Choroid plexus epithelial cell (primary cell): ENCODE measurements at regions not wholly inside any gene's neighbourhood (a gene's known extent, or its start where the extent isn't known, plus 50 kb on each side); places are given as distances from the start of the nearest gene placed in this dataset.
"Not testable (repeated sequence)": the region's sequence is repeated elsewhere in the genome, so short reads cannot be mapped to it uniquely, and the experiment has no call there.

ENCODE experiments used
- DNase-seq: peaks from one replicate; pipeline ENCODE4 v3.0.0-alpha.2; 2010; ENCODE audit warnings: low read depth
- H3K4me3 ChIP-seq: 2 replicates; pipeline ENCODE4 v1.5.1; 2011; ENCODE audit warnings: low read depth, mild to moderate bottlenecking, control low read depth, low read length, moderate library complexity
- TF ChIP-seq, protein P1 (sequence below): conservative IDR thresholded peaks from 2 replicates; pipeline ENCODE4 v1.5.1; 2011; ENCODE audit warnings: low read depth, mild to moderate bottlenecking, control low read depth, inconsistent platforms, low read length, moderate library complexity

DNA sequence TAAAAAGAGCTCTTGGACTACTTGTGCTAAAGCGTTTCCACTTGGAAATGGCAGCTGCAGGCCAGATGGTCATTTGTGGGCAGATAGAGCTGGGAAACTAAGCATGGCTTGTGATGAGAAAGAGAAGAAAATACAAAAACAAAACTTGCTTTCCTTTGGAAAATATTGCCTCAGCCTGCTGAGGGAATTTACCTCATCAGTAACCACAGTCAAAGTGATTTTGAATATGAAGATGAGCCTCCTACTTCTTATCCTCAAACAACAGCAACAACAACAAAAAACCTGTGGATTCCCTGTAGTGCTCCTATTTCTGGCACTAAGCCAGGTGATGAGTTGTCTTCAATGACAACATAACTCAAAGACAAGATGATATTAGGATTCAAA lies 62.7 kb upstream of the FIBIN start:
- H3K4me3 ChIP-seq, result no peak overlapping the region
- TF ChIP-seq, protein P1, sequence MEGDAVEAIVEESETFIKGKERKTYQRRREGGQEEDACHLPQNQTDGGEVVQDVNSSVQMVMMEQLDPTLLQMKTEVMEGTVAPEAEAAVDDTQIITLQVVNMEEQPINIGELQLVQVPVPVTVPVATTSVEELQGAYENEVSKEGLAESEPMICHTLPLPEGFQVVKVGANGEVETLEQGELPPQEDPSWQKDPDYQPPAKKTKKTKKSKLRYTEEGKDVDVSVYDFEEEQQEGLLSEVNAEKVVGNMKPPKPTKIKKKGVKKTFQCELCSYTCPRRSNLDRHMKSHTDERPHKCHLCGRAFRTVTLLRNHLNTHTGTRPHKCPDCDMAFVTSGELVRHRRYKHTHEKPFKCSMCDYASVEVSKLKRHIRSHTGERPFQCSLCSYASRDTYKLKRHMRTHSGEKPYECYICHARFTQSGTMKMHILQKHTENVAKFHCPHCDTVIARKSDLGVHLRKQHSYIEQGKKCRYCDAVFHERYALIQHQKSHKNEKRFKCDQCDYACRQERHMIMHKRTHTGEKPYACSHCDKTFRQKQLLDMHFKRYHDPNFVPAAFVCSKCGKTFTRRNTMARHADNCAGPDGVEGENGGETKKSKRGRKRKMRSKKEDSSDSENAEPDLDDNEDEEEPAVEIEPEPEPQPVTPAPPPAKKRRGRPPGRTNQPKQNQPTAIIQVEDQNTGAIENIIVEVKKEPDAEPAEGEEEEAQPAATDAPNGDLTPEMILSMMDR, result no peak
- DNase-seq, result peak; percentile 78

DNA sequence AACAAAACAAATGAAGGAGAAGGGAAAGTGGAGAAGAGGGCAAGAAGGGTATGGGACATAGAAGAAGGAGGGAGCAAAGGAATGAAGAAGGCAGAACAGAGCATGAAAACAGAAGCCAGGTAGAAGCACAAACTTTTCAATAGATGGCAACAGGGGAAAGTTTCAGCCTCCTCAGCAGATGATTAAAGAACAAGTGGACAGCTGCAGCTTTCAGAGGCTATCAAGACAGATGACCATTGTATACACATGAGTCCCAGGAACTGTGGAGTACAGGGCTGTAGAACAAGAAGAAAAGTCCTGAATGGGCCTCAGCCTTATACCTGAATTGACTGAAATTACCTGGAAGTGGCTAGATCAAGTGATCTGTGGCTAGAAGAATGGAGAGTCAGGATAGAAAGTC lies 62.0 kb upstream of the FIBIN start:
- no peak for DNase-seq
- H3K4me3 ChIP-seq, result no peak overlapping the region
- TF ChIP-seq, protein P1, result no peak

DNA sequence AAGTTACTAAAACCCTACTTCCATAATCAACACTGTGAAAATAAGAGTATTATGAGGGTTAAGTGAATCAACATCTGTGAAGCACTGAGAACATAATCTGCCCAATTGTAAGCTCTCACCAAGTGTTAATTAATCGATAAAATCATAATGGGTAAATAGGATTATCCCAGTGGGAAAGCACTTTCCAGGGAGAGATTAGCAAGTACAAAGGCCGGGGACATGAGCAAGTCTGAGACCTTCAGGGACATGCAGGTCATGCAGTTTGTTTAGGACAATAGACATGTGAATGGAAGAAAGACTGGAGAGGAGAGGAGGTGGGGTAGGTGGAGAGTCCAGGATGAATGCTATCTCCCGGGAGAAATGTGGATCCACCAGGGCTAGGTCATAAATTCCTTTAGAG lies 57.8 kb upstream of the FIBIN start:
- TF ChIP-seq, protein P1, result no peak
- no peak for DNase-seq
- no peak overlapping the region for H3K4me3 ChIP-seq

DNA sequence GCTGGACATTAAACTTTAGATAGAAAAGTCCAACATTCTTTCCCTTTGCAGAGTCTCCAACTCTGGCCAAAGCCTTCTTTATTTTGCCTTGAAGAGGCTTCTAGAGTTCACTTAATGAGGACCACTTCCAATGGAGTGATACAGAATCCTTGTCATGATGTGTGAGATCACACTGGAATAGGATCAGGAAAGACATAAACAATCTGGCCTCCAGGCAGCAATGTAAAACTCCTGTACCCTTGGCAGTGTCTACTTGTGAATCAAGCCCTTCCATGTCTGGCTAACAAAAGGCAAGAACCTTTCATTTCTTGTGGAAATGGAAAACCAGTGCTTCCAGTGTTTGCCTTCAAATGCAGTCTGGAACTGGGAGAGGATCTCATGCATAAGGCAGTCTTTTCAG lies 56.5 kb upstream of the FIBIN start:
- H3K4me3 ChIP-seq, result no peak overlapping the region
- DNase-seq, result no peak
- TF ChIP-seq, protein P1, result no peak

DNA sequence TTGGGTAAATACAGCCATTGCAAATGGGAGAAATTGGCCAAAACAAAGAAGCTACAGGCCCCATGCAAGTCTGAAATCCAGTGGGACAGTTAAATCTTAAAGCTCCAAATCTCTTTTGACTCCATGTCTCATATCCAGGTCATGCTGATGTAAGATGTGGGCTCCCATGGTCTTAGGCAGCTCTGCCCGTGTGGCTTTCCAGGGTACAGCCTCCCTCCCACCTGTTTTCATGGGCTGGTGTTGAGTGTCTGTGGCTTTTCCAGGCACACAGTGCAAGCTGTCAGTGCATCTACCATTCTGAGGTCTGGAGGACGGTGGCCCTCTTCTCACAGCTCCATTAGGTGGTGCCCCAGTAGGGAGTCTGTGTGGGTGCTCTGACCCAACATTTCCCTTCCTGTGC lies 53.4 kb upstream of the FIBIN start:
- not testable (repeated sequence) for DNase-seq, H3K4me3 ChIP-seq

DNA sequence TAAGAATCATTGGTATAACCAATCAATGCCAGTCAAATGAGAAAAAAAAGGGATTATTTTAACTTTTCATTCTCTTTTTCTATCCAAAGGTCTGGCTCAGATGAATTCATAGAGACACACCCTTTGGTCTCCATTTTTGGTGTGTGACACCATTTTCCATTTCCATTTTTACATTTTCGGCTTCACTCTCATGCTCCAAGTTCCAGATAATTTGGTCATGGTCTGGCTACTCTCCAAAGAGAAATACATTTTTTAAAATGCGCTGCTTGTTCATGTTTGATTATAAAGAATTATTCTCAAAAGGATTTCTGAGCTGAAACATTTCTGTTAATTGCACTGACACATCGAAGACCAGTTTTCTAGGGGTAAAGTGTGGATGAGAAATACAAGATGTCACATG lies 51.6 kb upstream of the FIBIN start:
- TF ChIP-seq, protein P1, result no peak
- no peak for DNase-seq
- H3K4me3 ChIP-seq, result no peak overlapping the region

DNA sequence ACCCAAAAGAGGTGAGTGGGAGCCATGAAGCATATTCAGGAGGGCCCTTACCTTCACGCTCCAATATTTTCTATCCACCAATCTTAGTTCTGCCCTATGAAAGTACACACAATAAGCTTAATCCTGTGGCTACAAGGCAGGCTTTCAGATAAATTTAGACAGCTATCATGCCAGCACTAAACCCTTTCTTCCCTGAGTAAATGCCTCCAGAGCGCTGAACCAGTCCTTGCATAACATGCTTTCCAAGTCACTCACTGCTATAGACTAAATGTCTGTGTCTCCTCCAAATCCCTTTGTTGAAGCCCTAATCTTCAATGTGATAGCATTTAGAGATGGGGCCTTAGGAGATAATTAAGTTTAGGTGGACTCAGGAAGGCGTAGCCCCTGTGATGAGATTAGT lies 50.3 kb upstream of the FIBIN start:
- no peak overlapping the region for H3K4me3 ChIP-seq
- DNase-seq, result no peak
- TF ChIP-seq, protein P1, result no peak
